Neural progenitor cell (in vitro differentiated cells): ENCODE measurements at regions not wholly inside any gene's neighbourhood (a gene's known extent, or its start where the extent isn't known, plus 50 kb on each side); places are given as distances from the start of the nearest gene placed in this dataset.

Experiments used
- EZH2 ChIP-seq: fragments of 200-600 bp; sonication (generic); IDR thresholded peaks from 2 replicates; pipeline ENCODE4 v1.6.1; 2017; ENCODE audit warnings: antibody characterized with exemption, mild to moderate bottlenecking, moderate library complexity
- TF ChIP-seq, protein P1 (sequence below): fragments of 200-600 bp; sonication (generic); IDR thresholded peaks from 2 replicates; pipeline ENCODE4 v1.5.1; 2017; ENCODE audit warnings: antibody characterized with exemption, mild to moderate bottlenecking

DNA sequence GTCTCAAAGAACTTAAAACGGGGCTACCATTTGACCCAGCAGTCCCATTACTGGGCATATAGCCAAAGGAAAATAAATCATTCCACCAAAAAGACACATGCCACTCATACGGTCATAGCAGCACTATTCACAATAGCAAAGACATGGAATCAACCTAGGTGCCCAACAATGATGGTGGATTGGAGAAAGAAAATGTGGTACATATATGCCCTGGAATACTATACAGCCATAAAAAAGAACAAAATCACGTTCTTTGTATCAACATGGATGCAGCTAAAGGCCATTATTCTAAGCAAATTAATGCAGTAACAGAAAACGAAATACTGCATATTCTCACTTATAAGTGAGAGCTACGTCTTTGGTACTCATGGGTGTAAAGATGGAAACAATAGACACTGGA lies 138.1 kb upstream of the NEIL3 start:
- TF ChIP-seq, protein P1, sequence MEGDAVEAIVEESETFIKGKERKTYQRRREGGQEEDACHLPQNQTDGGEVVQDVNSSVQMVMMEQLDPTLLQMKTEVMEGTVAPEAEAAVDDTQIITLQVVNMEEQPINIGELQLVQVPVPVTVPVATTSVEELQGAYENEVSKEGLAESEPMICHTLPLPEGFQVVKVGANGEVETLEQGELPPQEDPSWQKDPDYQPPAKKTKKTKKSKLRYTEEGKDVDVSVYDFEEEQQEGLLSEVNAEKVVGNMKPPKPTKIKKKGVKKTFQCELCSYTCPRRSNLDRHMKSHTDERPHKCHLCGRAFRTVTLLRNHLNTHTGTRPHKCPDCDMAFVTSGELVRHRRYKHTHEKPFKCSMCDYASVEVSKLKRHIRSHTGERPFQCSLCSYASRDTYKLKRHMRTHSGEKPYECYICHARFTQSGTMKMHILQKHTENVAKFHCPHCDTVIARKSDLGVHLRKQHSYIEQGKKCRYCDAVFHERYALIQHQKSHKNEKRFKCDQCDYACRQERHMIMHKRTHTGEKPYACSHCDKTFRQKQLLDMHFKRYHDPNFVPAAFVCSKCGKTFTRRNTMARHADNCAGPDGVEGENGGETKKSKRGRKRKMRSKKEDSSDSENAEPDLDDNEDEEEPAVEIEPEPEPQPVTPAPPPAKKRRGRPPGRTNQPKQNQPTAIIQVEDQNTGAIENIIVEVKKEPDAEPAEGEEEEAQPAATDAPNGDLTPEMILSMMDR = no peak
- no peak for TF ChIP-seq EZH2
